GM19324 (cell line): ENCODE measurements at regions not wholly inside any gene's neighbourhood (a gene's known extent, or its start where the extent isn't known, plus 50 kb on each side); places are given as distances from the start of the nearest gene placed in this dataset.

Experiments used
- ATAC-seq: cut with Tn5 transposase; IDR thresholded peaks from one replicate; pipeline ENCODE4 v1.9.1; 2021; ENCODE audit warnings: mild to moderate bottlenecking, moderate library complexity; ENCODE audit not compliant: unreplicated experiment, low FRiP score

- ATAC-seq = no peak
Observed at GRCh38 chr6:95071464-95071863, 505.9 kb upstream of the MANEA start.

GRCh38 chr6:95078457-95078856 is 498.9 kb upstream of the MANEA start:
- no peak for ATAC-seq

GRCh38 chr6:95081231-95081630 is 496.1 kb upstream of the MANEA start:
- ATAC-seq = no peak

GRCh38 chr6:95081949-95082348 is 495.4 kb upstream of the MANEA start:
- ATAC-seq = no peak

GRCh38 chr6:95083506-95083905 is 493.8 kb upstream of the MANEA start:
- ATAC-seq = no peak

- no peak for ATAC-seq
Observed at GRCh38 chr6:95084867-95085266, 492.5 kb upstream of the MANEA start.

GRCh38 chr6:95087394-95088097 is 489.8 kb upstream of the MANEA start:
- ATAC-seq = no peak

- ATAC-seq = no peak
Observed at GRCh38 chr6:95091823-95092436, 485.4 kb upstream of the MANEA start.

GRCh38 chr6:95093154-95093553 is 484.2 kb upstream of the MANEA start:
- ATAC-seq = no peak

GRCh38 chr6:95094751-95095663 is 482.3 kb upstream of the MANEA start:
- no peak for ATAC-seq

- ATAC-seq = no peak
Observed at GRCh38 chr6:95095855-95096254, 481.5 kb upstream of the MANEA start.

GRCh38 chr6:95099410-95099809 is 477.9 kb upstream of the MANEA start:
- ATAC-seq = no peak

GRCh38 chr6:95109212-95109611 is 468.1 kb upstream of the MANEA start:
- no peak for ATAC-seq

GRCh38 chr6:95110767-95111166 is 466.6 kb upstream of the MANEA start:
- ATAC-seq = no peak

GRCh38 chr6:95117236-95117635 is 460.1 kb upstream of the MANEA start:
- no peak for ATAC-seq

- ATAC-seq = no peak
Observed at GRCh38 chr6:95119927-95120326, 457.4 kb upstream of the MANEA start.

- no peak for ATAC-seq
Observed at GRCh38 chr6:95120984-95121383, 456.4 kb upstream of the MANEA start.

GRCh38 chr6:95127261-95127660 is 450.1 kb upstream of the MANEA start:
- no peak for ATAC-seq

GRCh38 chr6:95128439-95128838 is 448.9 kb upstream of the MANEA start:
- no peak for ATAC-seq

- no peak for ATAC-seq
Observed at GRCh38 chr6:95128947-95129346, 448.4 kb upstream of the MANEA start.

GRCh38 chr6:95133578-95133977 is 443.8 kb upstream of the MANEA start:
- no peak for ATAC-seq
